IMR-90 (cell line): ENCODE measurements at regions not wholly inside any gene's neighbourhood (a gene's known extent, or its start where the extent isn't known, plus 50 kb on each side); places are given as distances from the start of the nearest gene placed in this dataset.

Experiments used
- ATAC-seq: fragments of 200-7000 bp; cut with Tn5 transposase; 2 replicates; pipeline ENCODE4 v1.9.1; 2020; ENCODE audit warnings: low read depth, mild to moderate bottlenecking, moderate library complexity
- BruUV-seq: library from RNA; stranded (reverse); fragments of 400-500 nt; replicated peaks from 2 replicates; lab custom pipeline; 2021; lab: Mats Ljungman, UMichigan
- CTCF ChIA-PET: fragments of 300-600 bp; formaldehyde crosslinking; extraction: SDS; loops from one replicate; lab custom pipeline; 2021; ENCODE audit warnings: antibody characterized with exemption; lab: Yijun Ruan, JAX
- POLR2A ChIA-PET: fragments of 300-600 bp; sonication (Branson Sonifier 250); formaldehyde crosslinking; loops from one replicate; lab custom pipeline; 2022; ENCODE audit warnings: antibody characterized with exemption; ENCODE audit not compliant: unreplicated experiment; lab: Charles Lee
- DNase-seq: peaks from one replicate; pipeline ENCODE4 v3.0.0; 2013
- H2AFZ ChIP-seq: replicated peaks from 2 replicates; pipeline ENCODE3; 2013; ENCODE audit warnings: low read length, mild to moderate bottlenecking; ENCODE audit not compliant: poor library complexity
- H2AK5ac ChIP-seq: 2 replicates; pipeline ENCODE4 v1.6.1; 2013; ENCODE audit warnings: low read depth, low read length, inconsistent platforms
- H2AK9ac ChIP-seq: replicated peaks from 2 replicates; pipeline ENCODE3; 2013; ENCODE audit warnings: mild to moderate bottlenecking, low read depth, low read length, moderate library complexity; ENCODE audit not compliant: poor library complexity
- H2BK120ac ChIP-seq: 2 replicates; pipeline ENCODE4 v1.6.1; 2013; ENCODE audit warnings: low read depth, low read length, inconsistent platforms
- H2BK15ac ChIP-seq: 3 replicates; pipeline ENCODE4 v1.6.1; 2013; ENCODE audit warnings: low read depth, low read length, inconsistent platforms
- H2BK20ac ChIP-seq: 2 replicates; pipeline ENCODE4 v1.6.1; 2013; ENCODE audit warnings: low read depth, mild to moderate bottlenecking, inconsistent platforms, low read length, moderate library complexity
- H2BK5ac ChIP-seq: 2 replicates; pipeline ENCODE4 v1.6.1; 2013; ENCODE audit warnings: mild to moderate bottlenecking, low read depth, low read length, inconsistent platforms; ENCODE audit not compliant: poor library complexity, severe bottlenecking
- H3K14ac ChIP-seq: replicated peaks from 2 replicates; pipeline ENCODE4 v1.6.1; 2013; ENCODE audit warnings: low read depth, low read length, inconsistent platforms
- H3K18ac ChIP-seq: 2 replicates; pipeline ENCODE4 v1.6.1; 2013; ENCODE audit warnings: low read depth, low read length, control low read depth
- H3K23ac ChIP-seq: 2 replicates; pipeline ENCODE4 v1.6.1; 2013; ENCODE audit warnings: low read depth, low read length, inconsistent platforms
- H3K27ac ChIP-seq: 2 replicates; pipeline ENCODE4 v1.5.1; 2013; ENCODE audit warnings: mild to moderate bottlenecking, control low read depth, low read length; ENCODE audit not compliant: insufficient read depth
- H3K27me3 ChIP-seq: 2 replicates; pipeline ENCODE4 v1.6.1; 2013; ENCODE audit warnings: low read length; ENCODE audit not compliant: control insufficient read depth, insufficient read depth
- H3K36me3 ChIP-seq: 2 replicates; pipeline ENCODE4 v1.6.1; 2013; ENCODE audit warnings: low read length, mixed read lengths; ENCODE audit not compliant: control insufficient read depth, insufficient read depth
- H3K4ac ChIP-seq: 2 replicates; pipeline ENCODE4 v1.6.1; 2013; ENCODE audit warnings: low read depth, low read length, inconsistent platforms
- H3K4me1 ChIP-seq: 2 replicates; pipeline ENCODE4 v1.6.1; 2013; ENCODE audit warnings: low read length, mixed read lengths; ENCODE audit not compliant: control insufficient read depth, insufficient read depth
- H3K4me2 ChIP-seq: 2 replicates; pipeline ENCODE4 v1.6.1; 2013; ENCODE audit warnings: low read depth, mild to moderate bottlenecking, control low read depth, low read length, moderate library complexity
- H3K4me3 ChIP-seq: 2 replicates; pipeline ENCODE4 v1.5.1; 2013; ENCODE audit warnings: low read depth, mild to moderate bottlenecking, control low read depth, low read length, moderate library complexity; ENCODE audit not compliant: insufficient read depth
- H3K56ac ChIP-seq: 2 replicates; pipeline ENCODE4 v1.6.1; 2013; ENCODE audit warnings: low read length, inconsistent platforms; ENCODE audit not compliant: insufficient read depth; ENCODE audit errors: extremely low read depth
- H3K79me1 ChIP-seq, 2 experiments: 2 replicates each; pipeline ENCODE4 v1.6.1; 2013; ENCODE audit warnings: low read length in 2 of 2, inconsistent platforms in 1 of 2, low read depth in 1 of 2
- H3K9ac ChIP-seq: 2 replicates; pipeline ENCODE4 v1.6.1; 2013; ENCODE audit warnings: low read depth, low read length, control low read depth
- H3K9me1 ChIP-seq: 2 replicates; pipeline ENCODE4 v1.6.1; 2013; ENCODE audit warnings: low read length, inconsistent platforms; ENCODE audit not compliant: insufficient read depth
- H3K9me3 ChIP-seq: 2 replicates; pipeline ENCODE4 v1.6.1; 2013; ENCODE audit warnings: low read length; ENCODE audit not compliant: control insufficient read depth, insufficient read depth
- H4K20me1 ChIP-seq: 2 replicates; pipeline ENCODE4 v1.6.1; 2013; ENCODE audit warnings: low read length, inconsistent platforms; ENCODE audit not compliant: insufficient read depth
- H4K5ac ChIP-seq: 2 replicates; pipeline ENCODE4 v1.6.1; 2013; ENCODE audit warnings: mild to moderate bottlenecking, low read depth, low read length, control low read depth
- H4K8ac ChIP-seq, 2 experiments: 2 replicates each; pipeline ENCODE4 v1.6.1; 2013; ENCODE audit warnings: low read depth in 2 of 2, low read length in 2 of 2, control low read depth in 1 of 2, inconsistent platforms in 1 of 2
- H4K91ac ChIP-seq: 2 replicates; pipeline ENCODE4 v1.6.1; 2013; ENCODE audit warnings: low read depth, low read length, inconsistent platforms; ENCODE audit not compliant: insufficient read depth
- BHLHE40 ChIP-seq: fragments of 150-350 bp; IDR thresholded peaks from 2 replicates; pipeline ENCODE4 v1.6.1; 2016; ENCODE audit warnings: mild to moderate bottlenecking, low read depth, low read length
- FOS ChIP-seq: fragments of 150-350 bp; IDR thresholded peaks from 2 replicates; pipeline ENCODE4 v1.6.1; 2016; ENCODE audit warnings: low read depth, low read length
- MAFK ChIP-seq: IDR thresholded peaks from 2 replicates; pipeline ENCODE4 v1.6.1; 2012; ENCODE audit warnings: low read depth, low read length, improper control_type of control experiment
- MAZ ChIP-seq: IDR thresholded peaks from 2 replicates; pipeline ENCODE4 v1.6.1; 2012; ENCODE audit warnings: low read depth, mild to moderate bottlenecking, low read length, improper control_type of control experiment, moderate library complexity, borderline replicate concordance
- MXI1 ChIP-seq: IDR thresholded peaks from 2 replicates; pipeline ENCODE4 v1.6.1; 2012; ENCODE audit warnings: low read depth, mild to moderate bottlenecking, low read length, moderate library complexity, borderline replicate concordance
- NFE2L2 ChIP-seq: fragments of 150-350 bp; IDR thresholded peaks from 2 replicates; pipeline ENCODE4 v1.6.1; 2016; ENCODE audit warnings: low read depth, mild to moderate bottlenecking, low read length
- POLR2A ChIP-seq: IDR thresholded peaks from 2 replicates; pipeline ENCODE4 v1.6.1; 2012; ENCODE audit warnings: mild to moderate bottlenecking, low read depth, low read length
- RAD21 ChIP-seq: IDR thresholded peaks from 2 replicates; pipeline ENCODE4 v1.6.1; 2012; ENCODE audit warnings: low read length, improper control_type of control experiment
- RFX5 ChIP-seq: IDR thresholded peaks from 2 replicates; pipeline ENCODE4 v1.8.0; 2012; ENCODE audit warnings: low read depth, mild to moderate bottlenecking, low read length, moderate library complexity
- SMC3 ChIP-seq: fragments of 150-350 bp; IDR thresholded peaks from 2 replicates; pipeline ENCODE4 v1.6.1; 2016; ENCODE audit warnings: low read depth, mild to moderate bottlenecking, antibody characterized with exemption, low read length, moderate library complexity
- WGBS, 2 experiments: methylation state at CpG; one replicate each; pipeline versions ENCODE4 v1.1.5 to v1.1.7; 2013; ENCODE audit warnings: missing lambda C conversion rate in 2 of 2; ENCODE audit not compliant: insufficient read length in 1 of 2; ENCODE audit errors: extremely low coverage in 2 of 2; 5-methylcytosine and 5-hydroxymethylcytosine counted together
- dilution Hi-C: fragments of 300-500 bp; cut with HindIII; formaldehyde crosslinking; loops from one replicate; pipeline ENCODE4 v1.14.3; 2018; ENCODE audit warnings: low sequenced_read_pairs; ENCODE audit not compliant: unreplicated experiment
- in situ Hi-C: fragments of 300-500 bp; cut with MboI; formaldehyde crosslinking; loops from 3 replicates; pipeline ENCODE4 v1.14.3; 2019; ENCODE audit warnings: low sequenced_read_pairs, inconsistent platforms, mixed read lengths
- intact Hi-C: fragments of 100-400 bp; cut with micrococcal nuclease; formaldehyde crosslinking; loops from 2 replicates; pipeline ENCODE4 v1.10.0; 2022
- TF ChIP-seq, protein P1 (sequence below): conservative IDR thresholded peaks from 2 replicates; pipeline ENCODE4 v1.5.1; 2012; ENCODE audit warnings: mild to moderate bottlenecking, low read depth, low read length, improper control_type of control experiment
- TF ChIP-seq, protein P2 (sequence below): fragments of 150-350 bp; IDR thresholded peaks from 2 replicates; pipeline ENCODE4 v1.6.1; 2016; ENCODE audit warnings: low read depth, mild to moderate bottlenecking, low read length, moderate library complexity, borderline replicate concordance

DNA sequence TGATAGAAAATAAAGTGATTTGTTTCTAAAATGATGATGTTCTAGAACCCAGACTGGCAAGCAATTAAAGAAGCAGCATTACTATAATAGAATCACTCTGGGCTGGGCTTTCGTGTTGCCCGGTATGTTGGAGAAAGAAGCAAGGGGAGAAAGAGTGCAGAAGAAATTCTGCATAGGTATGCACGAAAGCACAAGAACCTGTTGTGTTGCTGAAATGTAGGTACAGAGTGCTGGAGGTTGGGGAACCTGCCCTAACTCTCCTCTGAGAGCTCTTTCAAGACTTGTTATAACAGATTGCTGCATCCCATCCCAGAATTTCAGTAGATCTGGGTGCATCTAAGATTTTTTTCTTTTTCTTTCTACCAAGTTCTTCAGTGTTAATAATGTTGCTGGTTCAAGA lies 95.7 kb upstream of the DACH1 start:
- Histone ChIP-seq H3K4me3 (no peak overlapping the region), H2AK9ac (no peak overlapping the region), H3K27me3 (no peaks in the 10 kb centered on the region), H2BK120ac (no peak overlapping the region), H4K20me1 (no peaks in the 10 kb centered on the region), H3K4me1 (no peaks in the 10 kb centered on the region), H2AK5ac (no peak overlapping the region), H3K36me3 (no peaks in the 10 kb centered on the region), H4K5ac (no peak overlapping the region), H3K79me1 (no peaks in the 10 kb centered on the region), H3K4me2 (no peak overlapping the region), H3K4ac (no peak overlapping the region), H3K27ac (no peak overlapping the region), H2BK15ac (no peak overlapping the region), H3K9me3 (no peaks in the 10 kb centered on the region; the same call in 1 of the 2 replicates), H2AFZ (no peak overlapping the region), H3K56ac (no peak overlapping the region), H4K8ac (no peak overlapping the region), H3K14ac (no peak overlapping the region), H4K91ac (no peak overlapping the region), H3K18ac (no peak overlapping the region), H3K9me1 (no peaks in the 10 kb centered on the region), H3K9ac (no peak overlapping the region), H3K23ac (no peak overlapping the region), H2BK5ac (no peak overlapping the region), H2BK20ac (no peak overlapping the region)
- no CpG with 5 or more reads among the region's 3 CpGs for WGBS, 2 experiments
- intact Hi-C loops = no loop called here
- TF ChIP-seq, protein P1, sequence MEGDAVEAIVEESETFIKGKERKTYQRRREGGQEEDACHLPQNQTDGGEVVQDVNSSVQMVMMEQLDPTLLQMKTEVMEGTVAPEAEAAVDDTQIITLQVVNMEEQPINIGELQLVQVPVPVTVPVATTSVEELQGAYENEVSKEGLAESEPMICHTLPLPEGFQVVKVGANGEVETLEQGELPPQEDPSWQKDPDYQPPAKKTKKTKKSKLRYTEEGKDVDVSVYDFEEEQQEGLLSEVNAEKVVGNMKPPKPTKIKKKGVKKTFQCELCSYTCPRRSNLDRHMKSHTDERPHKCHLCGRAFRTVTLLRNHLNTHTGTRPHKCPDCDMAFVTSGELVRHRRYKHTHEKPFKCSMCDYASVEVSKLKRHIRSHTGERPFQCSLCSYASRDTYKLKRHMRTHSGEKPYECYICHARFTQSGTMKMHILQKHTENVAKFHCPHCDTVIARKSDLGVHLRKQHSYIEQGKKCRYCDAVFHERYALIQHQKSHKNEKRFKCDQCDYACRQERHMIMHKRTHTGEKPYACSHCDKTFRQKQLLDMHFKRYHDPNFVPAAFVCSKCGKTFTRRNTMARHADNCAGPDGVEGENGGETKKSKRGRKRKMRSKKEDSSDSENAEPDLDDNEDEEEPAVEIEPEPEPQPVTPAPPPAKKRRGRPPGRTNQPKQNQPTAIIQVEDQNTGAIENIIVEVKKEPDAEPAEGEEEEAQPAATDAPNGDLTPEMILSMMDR = no peak
- TF ChIP-seq NFE2L2 = no peak
- no peak for TF ChIP-seq RAD21
- TF ChIP-seq MXI1 = no peak
- no peak for TF ChIP-seq POLR2A
- TF ChIP-seq BHLHE40 = no peak
- no peak for TF ChIP-seq MAZ
- TF ChIP-seq SMC3 = no peak
- TF ChIP-seq, protein P2, sequence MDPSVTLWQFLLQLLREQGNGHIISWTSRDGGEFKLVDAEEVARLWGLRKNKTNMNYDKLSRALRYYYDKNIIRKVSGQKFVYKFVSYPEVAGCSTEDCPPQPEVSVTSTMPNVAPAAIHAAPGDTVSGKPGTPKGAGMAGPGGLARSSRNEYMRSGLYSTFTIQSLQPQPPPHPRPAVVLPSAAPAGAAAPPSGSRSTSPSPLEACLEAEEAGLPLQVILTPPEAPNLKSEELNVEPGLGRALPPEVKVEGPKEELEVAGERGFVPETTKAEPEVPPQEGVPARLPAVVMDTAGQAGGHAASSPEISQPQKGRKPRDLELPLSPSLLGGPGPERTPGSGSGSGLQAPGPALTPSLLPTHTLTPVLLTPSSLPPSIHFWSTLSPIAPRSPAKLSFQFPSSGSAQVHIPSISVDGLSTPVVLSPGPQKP = no peak
- TF ChIP-seq FOS = no peak
- no peak for TF ChIP-seq MAFK
- TF ChIP-seq RFX5 = no peak
- ChIA-PET CTCF (no interaction called here), POLR2A (no interaction called here)
- BruUV-seq = no TSS peak
- in situ Hi-C loops = no loop called here
- no peak for ATAC-seq
- DNase-seq = no peak
- dilution Hi-C loops = no loop called here
